Right renal pelvis (tissue), 4 donors: ENCODE measurements at regions not wholly inside any gene's neighbourhood (a gene's known extent, or its start where the extent isn't known, plus 50 kb on each side); places are given as distances from the start of the nearest gene placed in this dataset.
"Not testable (repeated sequence)": the region's sequence is repeated elsewhere in the genome, so short reads cannot be mapped to it uniquely, and the experiment has no call there.

Source experiments
- DNase-seq, 4 donors: peaks; one replicate each; pipeline ENCODE4 v3.0.0-alpha.2; 2013; ENCODE audit warnings: low read depth in 4 of 4, low spot score in 3 of 4, missing footprints in 1 of 4

- DNase-seq: no peak
These were observed 155.1 kb upstream of the CDH2 start for GRCh38 chr18:28332071-28332470.

DNA sequence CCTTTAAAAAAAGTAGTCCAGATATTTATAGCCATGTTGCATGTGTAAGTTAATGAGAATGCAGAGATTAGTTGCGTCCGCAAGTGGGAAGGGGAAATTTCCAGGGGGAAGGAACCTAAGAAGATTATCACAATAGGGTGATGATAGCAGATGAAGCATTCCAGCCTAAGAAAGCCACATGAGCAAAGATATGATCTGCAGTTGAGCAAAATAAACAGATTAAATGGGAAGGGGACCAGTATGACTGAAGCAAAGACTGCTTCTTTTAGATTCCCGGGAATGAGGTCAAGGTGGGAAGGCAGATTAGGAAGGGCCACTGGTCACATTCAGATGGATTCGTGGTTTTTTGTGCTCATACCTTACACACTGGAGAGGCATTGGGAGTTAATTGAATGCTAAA is 154.6 kb upstream of the CDH2 start:
- DNase-seq: no peak

DNA sequence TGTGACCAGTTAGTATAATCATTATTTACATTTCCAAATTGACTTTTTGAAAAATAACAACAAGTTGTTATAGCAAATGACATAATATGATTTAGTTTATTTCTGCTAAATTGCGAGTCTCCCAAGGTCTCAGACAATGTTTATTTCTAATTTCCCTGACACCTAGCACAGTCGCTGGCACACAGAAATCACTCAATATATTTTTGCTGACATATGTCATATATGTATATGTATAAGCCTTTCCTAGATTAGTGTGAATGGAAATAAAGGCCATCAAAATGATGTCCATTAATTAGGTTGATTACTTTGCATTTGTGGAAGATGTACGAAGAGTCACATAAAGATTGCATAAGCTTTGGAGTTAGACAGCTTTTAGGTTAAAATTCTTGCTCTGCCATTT is 136.7 kb upstream of the CDH2 start:
- no peak for DNase-seq

DNA sequence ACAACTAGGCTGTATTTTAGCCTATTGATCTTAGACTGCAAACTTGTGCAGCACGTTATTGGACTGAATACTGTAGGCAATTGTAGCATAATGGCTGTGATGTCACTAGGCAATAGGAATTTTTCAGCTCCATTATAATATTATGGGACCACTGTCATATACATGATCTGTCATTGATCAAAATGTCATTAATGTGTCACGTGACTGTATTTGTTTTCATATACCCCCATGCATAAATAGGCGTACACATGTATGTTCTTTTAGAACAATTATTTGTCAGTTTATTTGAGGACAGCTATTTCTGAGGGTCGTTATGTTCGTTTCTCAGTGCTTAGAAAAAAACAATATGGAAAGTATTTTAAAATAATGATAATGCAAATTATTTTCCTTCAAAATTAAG is 111.9 kb upstream of the CDH2 start:
- DNase-seq: no peak

GRCh38 chr18:28287146-28287545 is 110.2 kb upstream of the CDH2 start:
- no peak for DNase-seq

GRCh38 chr18:28284132-28284531 is 107.2 kb upstream of the CDH2 start:
- no peak for DNase-seq

DNA sequence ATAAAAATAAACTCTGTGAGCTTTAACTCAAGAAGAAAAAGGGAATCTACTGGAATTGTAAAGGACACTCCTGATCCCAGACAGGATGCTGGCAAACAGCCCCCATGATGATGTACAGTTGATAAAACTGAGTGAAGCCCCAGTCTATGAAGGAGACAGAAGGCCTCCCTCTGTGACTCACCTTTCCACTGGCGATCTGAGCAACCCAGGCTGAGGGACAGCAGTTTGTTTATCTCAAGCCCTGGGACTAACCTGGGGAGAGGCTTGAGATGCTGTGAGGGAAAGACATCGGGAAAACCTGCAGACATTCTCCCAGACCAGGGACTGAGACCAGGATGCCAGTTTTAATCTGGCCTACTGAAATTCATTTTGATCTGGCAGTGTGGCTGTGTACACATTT is 104.5 kb upstream of the CDH2 start:
- DNase-seq: no peak

- DNase-seq: no peak
These were observed 92.8 kb upstream of the CDH2 start for GRCh38 chr18:28269750-28270149.

GRCh38 chr18:28267878-28268625 is 91.1 kb upstream of the CDH2 start:
- no peak for DNase-seq

- DNase-seq: no peak
These were observed 90.3 kb upstream of the CDH2 start for GRCh38 chr18:28267276-28267675.

GRCh38 chr18:28256166-28256565 is 79.2 kb upstream of the CDH2 start:
- DNase-seq: no peak

GRCh38 chr18:28248653-28249052 is 71.7 kb upstream of the CDH2 start:
- no peak for DNase-seq

- DNase-seq: not testable (repeated sequence)
These were observed 63.7 kb upstream of the CDH2 start for GRCh38 chr18:28240626-28241025.

DNA sequence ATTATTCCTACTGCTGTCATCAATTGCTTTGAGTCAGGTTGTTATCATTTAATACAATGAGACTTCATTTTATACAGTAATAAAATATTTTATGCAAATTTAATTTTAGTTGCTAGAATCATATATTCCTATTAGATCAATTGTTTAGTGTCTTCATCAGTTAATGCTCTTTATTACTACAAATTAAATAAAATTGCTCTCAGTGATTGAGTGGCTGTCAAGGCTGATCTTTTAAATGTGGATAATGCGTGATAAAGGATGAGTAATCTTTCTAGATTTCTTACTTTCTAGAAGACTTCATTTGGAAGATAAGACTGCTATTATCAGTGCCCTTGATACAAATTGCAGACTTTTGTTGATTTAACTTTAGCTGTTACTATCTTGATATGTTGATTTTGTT is 59.6 kb upstream of the CDH2 start:
- no peak for DNase-seq
